ENCODE measurements at regions not wholly inside any gene's neighbourhood (a gene's known extent, or its start where the extent isn't known, plus 50 kb on each side); places are given as distances from the start of the nearest gene placed in this dataset.

DNA sequence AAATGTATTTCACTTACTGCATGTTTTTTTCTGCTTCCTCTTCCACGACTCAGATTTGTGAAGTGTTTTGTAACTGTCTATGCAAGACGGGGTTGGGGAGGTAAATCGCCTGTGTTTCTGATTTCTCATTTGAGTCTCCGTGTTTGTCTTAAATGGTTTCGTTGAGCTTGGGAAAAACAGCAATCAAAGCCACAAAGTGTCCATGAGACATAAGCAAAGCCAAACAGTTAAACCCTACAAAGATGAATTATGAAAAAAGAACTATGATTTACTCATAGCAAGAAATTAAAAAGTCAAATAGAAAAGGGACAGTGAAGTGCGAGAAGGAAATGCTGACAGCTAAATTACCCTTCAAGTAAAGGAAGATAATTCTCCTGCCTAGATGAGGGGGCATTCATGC, 164.3 kb upstream of the TMPO start:
- DNase-seq (ENCODE audit: insufficient read length, low spot score) = no peak
- TF ChIP-seq, protein P1, sequence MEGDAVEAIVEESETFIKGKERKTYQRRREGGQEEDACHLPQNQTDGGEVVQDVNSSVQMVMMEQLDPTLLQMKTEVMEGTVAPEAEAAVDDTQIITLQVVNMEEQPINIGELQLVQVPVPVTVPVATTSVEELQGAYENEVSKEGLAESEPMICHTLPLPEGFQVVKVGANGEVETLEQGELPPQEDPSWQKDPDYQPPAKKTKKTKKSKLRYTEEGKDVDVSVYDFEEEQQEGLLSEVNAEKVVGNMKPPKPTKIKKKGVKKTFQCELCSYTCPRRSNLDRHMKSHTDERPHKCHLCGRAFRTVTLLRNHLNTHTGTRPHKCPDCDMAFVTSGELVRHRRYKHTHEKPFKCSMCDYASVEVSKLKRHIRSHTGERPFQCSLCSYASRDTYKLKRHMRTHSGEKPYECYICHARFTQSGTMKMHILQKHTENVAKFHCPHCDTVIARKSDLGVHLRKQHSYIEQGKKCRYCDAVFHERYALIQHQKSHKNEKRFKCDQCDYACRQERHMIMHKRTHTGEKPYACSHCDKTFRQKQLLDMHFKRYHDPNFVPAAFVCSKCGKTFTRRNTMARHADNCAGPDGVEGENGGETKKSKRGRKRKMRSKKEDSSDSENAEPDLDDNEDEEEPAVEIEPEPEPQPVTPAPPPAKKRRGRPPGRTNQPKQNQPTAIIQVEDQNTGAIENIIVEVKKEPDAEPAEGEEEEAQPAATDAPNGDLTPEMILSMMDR (IDR thresholded peaks at IDR 0.05; ENCODE audit: insufficient read depth, missing control alignments) = no peak
- FAIRE-seq = no peak

DNA sequence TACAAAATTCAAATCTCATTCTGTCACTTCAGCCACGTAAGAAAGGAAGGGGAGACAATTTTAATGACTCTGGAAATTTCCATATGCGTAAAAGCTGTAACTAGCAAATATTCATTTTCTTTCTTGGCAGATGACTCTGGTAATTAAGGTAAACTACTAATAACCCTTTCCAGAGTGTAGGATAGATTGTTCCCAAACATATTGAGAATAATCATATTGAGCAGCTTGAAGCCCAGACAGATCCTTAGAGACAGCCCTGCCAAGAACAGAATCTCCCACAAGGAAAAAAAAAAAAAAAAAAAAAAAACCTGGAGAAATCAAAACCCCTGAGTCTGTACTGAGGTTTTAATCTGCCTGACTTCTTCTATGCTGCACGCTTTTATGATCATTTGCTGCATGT, 163.6 kb upstream of the TMPO start:
- DNase-seq (ENCODE audit: insufficient read length, low spot score) = no peak
- TF ChIP-seq, protein P1 (IDR thresholded peaks at IDR 0.05; ENCODE audit: insufficient read depth, missing control alignments) = no peak
- no peak for FAIRE-seq

DNA sequence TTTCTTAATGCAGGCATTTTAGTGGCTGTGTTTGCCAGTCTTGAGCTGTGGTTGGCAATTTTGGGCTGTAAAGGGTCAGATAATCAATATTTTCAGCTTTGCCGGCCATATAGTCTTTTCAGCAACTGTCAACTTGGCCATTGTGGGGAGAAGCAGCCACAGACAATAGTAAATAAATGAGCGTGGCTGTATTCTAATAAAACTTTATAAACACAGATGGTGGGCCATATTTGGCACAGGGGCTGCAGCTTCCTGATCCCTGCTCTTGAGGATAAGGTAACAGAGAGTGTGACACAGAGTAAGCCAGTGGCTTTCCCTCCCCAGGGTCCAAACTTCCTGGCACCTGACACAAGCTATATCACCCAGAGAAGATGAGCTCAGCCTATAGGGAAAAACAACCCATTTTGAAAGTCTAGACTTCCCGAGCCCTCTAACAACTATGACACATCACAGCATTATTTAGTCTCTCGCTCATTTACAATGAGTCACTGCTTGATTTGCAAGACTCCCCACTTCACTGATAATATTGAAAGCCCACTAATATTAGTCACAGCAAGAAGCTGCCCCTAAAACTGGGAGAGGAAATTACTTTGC, 163.1 kb upstream of the TMPO start:
- FAIRE-seq = no peak
- DNase-seq (ENCODE audit: insufficient read length, low spot score) = no peak
- TF ChIP-seq, protein P1 (IDR thresholded peaks at IDR 0.05; ENCODE audit: insufficient read depth, missing control alignments) = no peak

DNA sequence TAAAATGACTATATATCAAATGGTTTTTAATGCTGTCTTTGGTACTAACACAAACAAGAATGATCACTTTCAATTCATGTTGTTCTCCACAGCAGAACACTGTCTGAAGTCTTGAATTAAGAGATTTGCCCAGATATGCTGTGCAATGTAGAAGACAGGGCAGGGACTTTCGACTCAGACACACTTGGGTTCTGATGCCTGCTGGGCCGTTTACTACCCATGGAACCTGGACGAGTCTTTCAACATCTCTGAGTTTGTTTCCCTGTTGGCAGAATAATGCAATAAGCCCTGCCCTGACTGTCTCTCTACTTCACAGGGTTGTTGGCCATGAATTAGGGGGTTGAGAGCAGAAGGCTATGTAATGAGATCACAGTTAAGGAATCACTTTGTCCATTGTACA, 162.6 kb upstream of the TMPO start:
- TF ChIP-seq, protein P1 (IDR thresholded peaks at IDR 0.05; ENCODE audit: insufficient read depth, missing control alignments) = no peak
- DNase-seq (ENCODE audit: insufficient read length, low spot score) = no peak
- FAIRE-seq = no peak

DNA sequence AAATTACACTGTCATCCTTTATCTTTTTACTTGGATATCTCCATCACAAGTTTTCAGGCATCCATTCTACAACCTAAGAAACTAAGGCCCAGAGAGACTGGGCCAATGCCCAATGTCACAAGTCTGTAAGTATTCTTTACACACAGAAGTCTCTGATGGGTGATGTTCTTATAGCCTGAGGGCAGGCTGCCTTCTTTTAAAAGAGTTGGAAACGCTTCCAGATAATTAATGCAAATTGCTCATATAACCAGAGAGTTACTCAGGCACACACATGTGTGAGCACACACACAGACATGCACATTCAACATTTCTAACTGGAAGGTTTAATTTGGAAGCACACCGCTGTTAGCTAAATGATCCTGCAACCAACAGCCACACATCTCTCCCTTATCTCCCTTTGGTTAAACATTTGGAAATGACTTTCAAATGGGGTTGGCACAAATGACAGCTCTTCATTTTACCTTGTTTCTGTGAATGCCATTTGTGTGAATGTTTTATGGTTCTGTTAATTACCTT, 160.8 kb upstream of the TMPO start:
- TF ChIP-seq, protein P1 (IDR thresholded peaks at IDR 0.05; ENCODE audit: insufficient read depth, missing control alignments) = no peak
- DNase-seq (ENCODE audit: insufficient read length, low spot score) (no peak), FAIRE-seq (no peak)

DNA sequence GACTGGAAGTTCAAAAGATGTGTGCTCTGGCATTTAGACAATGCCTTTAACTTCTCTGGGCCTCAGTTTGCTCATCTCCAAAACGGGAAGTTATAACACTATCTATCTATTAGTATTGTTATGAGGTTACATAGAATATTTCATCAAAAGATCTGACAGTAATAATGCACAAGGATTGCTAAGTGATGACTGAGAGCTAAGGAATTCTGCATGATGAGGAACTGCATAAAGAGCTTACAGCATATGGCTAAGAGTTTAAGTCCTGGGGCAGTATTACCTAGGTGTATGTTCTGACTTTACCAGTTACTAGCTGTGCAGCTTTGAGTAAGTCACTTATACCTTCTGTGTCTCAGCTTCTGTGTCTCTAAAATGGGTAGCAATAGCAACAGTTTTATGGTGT, 160.1 kb upstream of the TMPO start:
- FAIRE-seq = no peak
- TF ChIP-seq, protein P1 (IDR thresholded peaks at IDR 0.05; ENCODE audit: insufficient read depth, missing control alignments) = no peak
- DNase-seq (ENCODE audit: insufficient read length, low spot score) = no peak

DNA sequence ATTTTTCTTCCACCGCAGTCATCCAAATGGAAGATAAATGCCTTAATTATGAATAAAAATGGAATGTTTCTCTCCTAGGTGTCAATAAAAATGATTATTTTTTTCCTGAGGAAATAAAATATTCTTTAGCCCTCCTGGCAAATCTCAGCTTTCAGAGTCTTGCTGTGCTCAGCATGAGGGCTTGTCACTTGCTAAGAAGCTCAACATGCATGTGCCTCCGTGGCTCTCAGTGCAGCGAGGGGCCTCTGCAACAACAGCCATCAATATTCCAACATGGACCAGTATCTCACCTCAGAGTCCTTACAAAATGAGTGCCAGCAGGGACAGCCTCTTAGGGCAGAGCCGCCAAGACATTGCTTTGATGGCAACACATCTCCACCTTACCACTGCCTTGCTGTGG, 159.5 kb upstream of the TMPO start:
- TF ChIP-seq, protein P1 (IDR thresholded peaks at IDR 0.05; ENCODE audit: insufficient read depth, missing control alignments) = no peak
- DNase-seq (ENCODE audit: insufficient read length, low spot score) (no peak), FAIRE-seq (no peak)
